ENCODE measurements at regions not wholly inside any gene's neighbourhood (a gene's known extent, or its start where the extent isn't known, plus 50 kb on each side); places are given as distances from the start of the nearest gene placed in this dataset.

- DNase-seq = no peak
These were observed 463.3 kb upstream of the DMAC1 start for GRCh38 chr9:8262625-8263622.

DNA sequence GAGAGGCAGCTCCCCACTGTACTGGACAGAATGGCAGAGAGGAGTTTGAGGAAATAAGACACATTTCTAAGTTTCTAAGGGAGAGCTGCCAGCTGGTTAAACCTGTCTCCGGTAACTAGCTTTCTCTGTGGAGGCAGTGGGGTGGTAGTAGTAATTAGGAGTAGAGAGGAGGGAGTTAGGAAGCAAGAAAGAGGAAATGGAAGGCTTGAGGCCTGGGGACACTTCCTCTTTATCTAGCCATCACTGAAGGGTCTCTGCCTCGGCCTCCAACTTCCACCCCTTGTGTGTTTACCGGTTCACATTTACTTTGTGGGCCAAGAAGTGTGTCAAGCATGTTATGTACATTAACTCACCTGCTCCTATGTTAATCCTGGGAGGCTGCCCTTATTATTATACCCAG, 462.2 kb upstream of the DMAC1 start:
- no peak for DNase-seq

GRCh38 chr9:8259028-8259427, 459.4 kb upstream of the DMAC1 start:
- no peak for DNase-seq

- DNase-seq = no peak
These were observed 457.3 kb upstream of the DMAC1 start for GRCh38 chr9:8256880-8257279.

GRCh38 chr9:8255850-8256249, 456.3 kb upstream of the DMAC1 start:
- DNase-seq = no peak

GRCh38 chr9:8254541-8254940, 455.0 kb upstream of the DMAC1 start:
- DNase-seq = no peak

DNA sequence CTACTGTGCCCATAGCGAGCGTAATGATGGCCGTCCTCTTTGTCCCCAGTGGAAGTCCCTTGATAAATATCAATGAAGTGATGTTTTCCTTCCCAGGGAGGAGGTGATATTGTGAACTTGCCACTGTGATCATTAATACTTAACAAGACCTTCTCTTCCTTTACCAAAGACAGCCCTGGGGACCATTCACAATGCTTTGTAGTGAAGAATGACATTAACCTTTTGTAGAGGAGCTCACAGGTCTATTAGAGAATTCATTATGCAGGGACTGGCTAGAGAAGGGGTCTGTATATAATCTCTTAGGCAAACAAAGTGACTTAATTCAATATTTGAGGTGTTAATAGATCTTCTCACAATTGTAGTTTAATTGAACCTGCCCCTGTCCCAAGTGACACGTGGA, 452.9 kb upstream of the DMAC1 start:
- DNase-seq = no peak

- DNase-seq = no peak
These were observed 452.0 kb upstream of the DMAC1 start for GRCh38 chr9:8251566-8251965.

- DNase-seq = no peak
These were observed 445.0 kb upstream of the DMAC1 start for GRCh38 chr9:8244505-8245092.

- no peak for DNase-seq
These were observed 441.6 kb upstream of the DMAC1 start for GRCh38 chr9:8241201-8241600.

GRCh38 chr9:8237096-8237495, 437.5 kb upstream of the DMAC1 start:
- no peak for DNase-seq

DNA sequence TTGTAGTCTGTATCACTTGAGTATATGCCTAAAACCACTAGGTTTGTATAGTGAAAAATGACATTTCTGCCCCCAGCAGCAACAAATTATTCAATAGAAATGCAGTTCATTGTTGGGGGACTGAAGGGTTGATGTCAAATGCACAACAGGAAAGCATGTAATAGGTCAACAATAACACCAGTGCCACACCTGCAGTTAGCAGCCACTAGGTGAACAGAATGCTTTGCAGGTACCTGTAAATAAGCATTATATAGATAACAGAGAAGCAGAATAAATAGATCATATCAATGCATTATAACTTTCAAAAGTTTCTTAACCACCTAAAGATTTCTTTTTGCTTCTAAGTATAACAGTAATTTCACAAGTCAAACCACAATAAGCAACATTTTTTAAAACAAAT, 435.9 kb upstream of the DMAC1 start:
- no peak for DNase-seq

DNA sequence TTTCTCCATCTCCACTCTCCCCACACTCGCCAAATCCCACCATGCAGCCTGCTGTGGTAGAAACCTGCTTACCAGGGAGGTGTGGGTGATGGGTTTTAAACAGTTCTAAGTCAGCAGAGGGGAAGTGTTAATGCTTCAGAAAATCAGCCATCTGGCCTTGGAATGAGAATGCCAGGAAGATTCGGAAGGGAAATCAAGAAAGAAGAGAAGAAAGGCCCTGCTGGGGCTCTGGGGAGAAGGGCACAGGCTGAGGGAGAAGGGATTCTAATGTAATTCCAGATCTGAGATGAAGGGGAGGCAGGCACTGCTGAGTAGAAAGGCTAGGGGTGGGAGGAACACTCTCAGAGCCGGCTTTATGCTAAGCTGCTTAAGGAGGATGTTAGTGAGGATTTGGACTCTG, 434.7 kb upstream of the DMAC1 start:
- DNase-seq = no peak

DNA sequence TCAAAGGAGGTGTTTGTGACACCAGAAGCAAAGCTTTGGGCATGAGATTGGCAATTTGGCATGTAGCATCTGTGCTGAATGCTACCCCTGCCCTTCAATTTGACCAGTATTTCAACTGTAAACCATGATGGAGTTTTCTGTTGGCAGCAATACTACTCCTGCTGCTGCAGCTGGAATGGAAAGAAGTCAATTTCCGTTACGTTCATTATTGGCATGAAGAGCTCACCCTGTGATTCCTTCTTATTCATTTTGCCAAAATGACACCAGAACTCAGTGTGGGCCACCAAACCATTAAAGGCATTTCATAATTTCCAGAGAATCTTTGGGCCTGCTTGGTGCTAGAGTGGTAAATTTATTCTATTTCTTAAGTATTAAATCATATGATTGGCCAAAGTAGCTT, 433.1 kb upstream of the DMAC1 start:
- no peak for DNase-seq

DNA sequence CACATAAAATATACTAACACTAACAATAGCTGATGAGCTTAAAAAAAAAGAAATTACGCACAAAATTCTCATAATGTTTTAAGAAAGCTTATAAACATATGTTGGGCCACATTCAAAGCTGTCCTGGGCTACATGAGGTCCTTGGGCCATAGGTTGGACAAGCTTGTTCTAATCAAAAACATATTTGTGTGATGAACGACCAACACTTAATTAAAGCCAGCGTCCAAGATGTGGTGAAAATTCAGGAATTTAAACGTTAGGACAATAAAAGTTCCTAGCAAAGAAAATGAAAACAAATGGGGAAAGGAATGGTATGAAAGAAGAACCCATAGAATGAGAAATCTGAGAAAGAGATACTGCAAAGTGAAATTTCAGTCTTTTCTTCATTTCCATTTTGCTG, 429.6 kb upstream of the DMAC1 start:
- DNase-seq = no peak

DNA sequence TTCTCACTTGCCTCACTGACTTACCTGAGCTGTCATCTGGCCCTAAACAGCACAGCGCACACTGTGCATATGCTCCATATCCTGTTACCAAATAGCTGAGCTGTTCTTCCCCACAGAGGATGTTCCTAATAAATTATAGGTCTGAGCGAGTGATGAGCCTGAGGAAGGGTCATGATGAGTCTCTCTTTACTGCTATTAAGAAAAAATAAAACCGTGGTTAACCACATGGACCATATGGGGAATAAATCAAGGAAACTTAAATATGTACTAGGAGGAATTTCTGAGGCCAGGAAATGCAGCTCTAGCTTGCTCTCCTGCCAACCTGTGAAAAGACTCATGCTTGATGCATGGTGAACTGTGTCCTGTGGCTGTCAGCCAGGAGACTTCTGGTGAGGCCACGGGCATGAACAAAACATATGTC, 424.8 kb upstream of the DMAC1 start:
- no peak for DNase-seq

DNA sequence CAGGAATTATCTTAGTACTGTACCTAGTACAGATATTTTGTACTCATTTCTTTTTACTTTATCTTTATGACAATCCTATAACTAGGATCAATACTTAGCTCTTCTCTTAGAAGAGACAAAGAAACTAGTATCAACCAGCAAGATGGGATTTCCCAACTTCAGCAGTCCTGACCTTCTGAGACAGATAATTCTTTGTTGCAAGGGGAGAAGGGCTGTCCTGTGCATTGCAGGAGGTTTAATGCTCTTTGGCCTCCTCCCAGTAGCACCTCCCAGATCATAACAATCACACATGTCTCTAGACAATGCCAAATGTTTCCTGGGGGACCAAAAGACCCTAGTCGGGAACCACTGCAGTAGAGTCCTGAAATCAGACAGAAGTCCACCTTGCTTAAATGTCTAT, 424.3 kb upstream of the DMAC1 start:
- DNase-seq = no peak

DNA sequence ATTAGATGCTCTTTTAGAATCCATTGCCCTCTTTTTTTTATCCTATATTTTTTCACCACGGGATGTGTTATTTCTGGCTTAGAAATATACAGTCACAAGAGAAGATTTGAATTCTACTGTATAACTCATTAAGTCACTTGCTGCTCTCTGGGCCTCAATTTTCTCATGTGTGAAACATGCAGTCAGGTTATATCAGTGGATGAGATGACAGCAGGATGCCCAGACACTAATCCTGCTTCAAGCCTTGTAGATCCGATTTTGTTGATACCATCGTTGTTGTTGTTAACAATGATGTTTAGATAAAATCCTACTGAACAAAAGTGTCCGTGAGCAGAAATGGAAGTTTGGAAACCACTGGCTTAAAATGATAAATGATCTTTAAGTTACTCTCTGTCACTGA, 421.9 kb upstream of the DMAC1 start:
- DNase-seq = no peak

- no peak for DNase-seq
These were observed 408.9 kb upstream of the DMAC1 start for GRCh38 chr9:8208465-8208864.

GRCh38 chr9:8207596-8207995, 408.0 kb upstream of the DMAC1 start:
- no peak for DNase-seq

DNA sequence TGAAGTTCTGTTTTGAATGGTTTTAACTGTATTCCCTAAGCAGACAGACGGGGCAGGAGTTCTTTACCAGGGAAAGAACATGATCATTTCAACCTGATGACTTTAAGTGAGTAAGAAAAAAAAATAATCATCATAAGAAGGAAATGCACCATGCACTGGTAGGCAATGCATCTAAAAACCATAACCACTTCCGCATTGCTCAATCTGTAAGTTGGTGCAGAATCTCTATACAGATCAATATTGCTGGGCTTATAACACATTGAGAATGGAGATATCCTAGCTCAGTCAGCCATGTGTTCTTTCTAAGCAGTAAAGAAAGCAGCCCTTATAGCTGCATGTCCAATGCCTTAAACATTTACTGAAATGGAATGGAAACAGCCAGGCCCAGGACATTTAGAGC, 407.1 kb upstream of the DMAC1 start:
- DNase-seq = no peak

- no peak for DNase-seq
These were observed 406.0 kb upstream of the DMAC1 start for GRCh38 chr9:8205576-8205975.

- DNase-seq = no peak
These were observed 390.3 kb upstream of the DMAC1 start for GRCh38 chr9:8189881-8190280.

GRCh38 chr9:8188723-8189407, 389.3 kb upstream of the DMAC1 start:
- DNase-seq = peak; percentile 44
